CD4-positive, alpha-beta T cell treated with Interleukin-4 for 1 hour (primary cell): ENCODE measurements at regions not wholly inside any gene's neighbourhood (a gene's known extent, or its start where the extent isn't known, plus 50 kb on each side); places are given as distances from the start of the nearest gene placed in this dataset.
"Not testable (repeated sequence)": the region's sequence is repeated elsewhere in the genome, so short reads cannot be mapped to it uniquely, and the experiment has no call there.

Experiments used
- DNase-seq, 2 donors: peaks; one replicate each; pipeline ENCODE4 v3.0.0-alpha.2; 2020 to 2022

DNA sequence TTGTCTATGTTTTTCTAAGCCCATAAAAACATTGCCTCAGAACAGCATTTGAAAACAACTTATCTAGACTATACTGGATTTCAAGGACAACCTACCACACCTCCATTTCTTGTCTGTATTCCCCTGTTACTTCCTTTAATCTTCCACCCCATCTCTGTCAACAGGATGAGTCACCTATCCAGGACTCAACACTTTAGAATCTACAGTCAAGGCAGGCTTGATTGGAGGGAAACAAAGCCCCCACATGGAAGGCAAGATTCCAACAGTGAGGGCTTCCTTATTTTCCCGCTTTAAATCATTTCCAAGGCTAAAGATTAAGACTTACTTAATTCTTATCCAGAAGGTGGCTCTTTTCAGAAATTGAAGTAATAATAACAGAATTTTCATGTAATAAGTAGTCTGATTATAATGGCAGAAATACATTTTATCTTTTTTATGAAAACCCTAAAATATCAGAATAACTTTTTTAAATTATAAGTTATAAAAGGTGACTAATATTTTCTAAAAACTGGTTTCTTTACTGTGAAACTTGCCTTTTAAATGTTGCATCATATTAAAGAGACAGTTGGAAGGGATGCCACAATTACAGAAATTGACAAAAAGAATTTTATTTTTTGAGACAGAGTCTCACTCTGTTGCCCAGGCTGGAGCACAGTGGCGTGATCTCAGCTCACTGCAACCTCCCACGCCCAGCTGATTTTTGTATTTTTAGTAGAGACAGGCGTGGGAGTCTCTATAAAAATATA, 138.7 kb upstream of the CCDC150 start:
- no peak for DNase-seq

DNA sequence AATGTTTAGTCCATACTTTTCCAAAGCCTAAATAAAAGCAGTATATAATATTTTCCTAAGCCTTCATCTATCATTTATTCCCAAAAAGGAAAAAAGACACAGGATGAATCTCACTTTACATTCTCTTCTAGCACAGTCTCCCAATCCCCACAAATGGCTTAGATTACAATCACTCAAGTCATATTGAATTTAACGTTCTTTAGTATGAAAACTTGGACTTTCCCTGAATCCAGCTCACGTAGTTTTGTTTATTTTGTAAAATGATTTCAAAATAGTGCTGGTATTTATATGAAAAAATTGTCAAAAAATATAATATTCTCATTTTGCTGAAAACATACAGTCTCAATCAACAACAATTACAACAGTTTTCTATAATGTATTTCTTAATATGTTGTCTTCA, 137.7 kb upstream of the CCDC150 start:
- no peak for DNase-seq

DNA sequence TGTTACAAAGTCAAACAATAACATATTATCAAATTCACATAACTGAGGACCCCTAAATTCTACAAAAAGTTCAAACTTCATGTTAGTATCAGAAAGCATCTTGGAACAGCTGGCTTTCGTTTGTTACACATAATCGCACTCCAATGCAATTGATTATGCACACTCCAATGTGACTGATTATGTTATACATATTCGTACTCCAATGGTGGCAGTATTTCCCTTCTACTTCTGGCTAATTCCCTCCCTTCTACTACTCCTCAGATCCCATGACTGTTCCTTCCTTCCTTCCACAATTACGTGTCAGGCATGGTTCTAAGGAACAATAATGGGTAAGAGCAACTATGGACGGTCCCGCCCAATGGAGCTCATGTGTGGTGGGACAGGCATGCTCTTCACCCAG, 137.1 kb upstream of the CCDC150 start:
- no peak for DNase-seq

DNA sequence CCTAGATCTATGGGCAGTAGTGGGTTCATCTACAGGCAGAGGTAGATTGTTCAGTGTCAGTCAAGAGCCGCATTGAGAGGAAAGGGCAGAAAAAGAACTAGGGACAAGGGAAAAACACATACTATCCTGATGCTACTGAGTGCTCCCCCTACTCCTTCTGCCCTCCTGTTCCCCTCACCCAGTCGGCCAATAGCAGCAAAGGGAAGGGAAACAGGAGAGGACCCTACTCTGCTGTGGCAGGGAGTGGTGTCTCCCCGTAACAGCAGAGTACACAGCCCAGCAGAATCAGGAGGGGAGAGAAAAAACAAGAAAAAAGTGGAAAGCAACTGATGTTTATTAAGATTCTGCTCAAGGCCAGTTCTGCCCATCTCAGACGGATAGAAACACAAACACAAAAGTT, 136.1 kb upstream of the CCDC150 start:
- no peak for DNase-seq

DNA sequence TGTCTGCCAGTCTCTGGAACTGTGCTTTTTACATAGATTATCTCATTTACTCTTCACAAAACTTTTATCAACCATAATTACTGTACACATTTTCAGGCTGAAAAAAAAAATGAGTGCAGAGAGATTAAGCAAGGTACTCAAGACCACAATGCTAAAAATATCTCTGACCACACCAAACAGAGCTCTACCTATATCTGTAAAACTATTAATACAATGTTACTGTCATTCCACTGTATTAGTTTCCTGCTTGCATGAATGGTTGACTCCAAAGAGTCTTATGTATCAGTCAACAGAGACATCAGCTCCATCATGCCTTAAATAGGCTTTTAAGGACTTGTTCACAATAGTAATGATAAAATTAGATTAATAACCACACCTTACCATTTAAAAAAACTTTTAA, 134.7 kb upstream of the CCDC150 start:
- DNase-seq, result no peak

DNA sequence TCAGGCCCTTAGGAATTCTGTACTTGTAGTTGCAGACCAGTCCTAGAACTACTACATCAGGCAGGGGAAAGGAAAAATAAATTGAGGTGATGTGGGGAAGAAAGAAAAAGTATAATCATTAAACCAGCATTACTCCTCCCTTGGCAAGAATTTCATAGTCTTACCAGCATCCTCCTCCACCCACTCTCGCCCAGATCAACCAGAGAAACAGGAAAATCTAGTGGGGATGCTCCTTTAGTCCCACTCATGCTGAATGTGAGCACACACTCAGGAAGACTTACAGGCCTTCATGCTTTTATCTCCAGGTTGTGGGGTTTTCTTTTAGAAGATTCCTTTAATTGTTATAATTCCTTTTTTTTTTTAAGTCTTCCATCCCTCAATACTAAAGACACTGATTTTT, 129.3 kb upstream of the CCDC150 start:
- DNase-seq, result no peak

DNA sequence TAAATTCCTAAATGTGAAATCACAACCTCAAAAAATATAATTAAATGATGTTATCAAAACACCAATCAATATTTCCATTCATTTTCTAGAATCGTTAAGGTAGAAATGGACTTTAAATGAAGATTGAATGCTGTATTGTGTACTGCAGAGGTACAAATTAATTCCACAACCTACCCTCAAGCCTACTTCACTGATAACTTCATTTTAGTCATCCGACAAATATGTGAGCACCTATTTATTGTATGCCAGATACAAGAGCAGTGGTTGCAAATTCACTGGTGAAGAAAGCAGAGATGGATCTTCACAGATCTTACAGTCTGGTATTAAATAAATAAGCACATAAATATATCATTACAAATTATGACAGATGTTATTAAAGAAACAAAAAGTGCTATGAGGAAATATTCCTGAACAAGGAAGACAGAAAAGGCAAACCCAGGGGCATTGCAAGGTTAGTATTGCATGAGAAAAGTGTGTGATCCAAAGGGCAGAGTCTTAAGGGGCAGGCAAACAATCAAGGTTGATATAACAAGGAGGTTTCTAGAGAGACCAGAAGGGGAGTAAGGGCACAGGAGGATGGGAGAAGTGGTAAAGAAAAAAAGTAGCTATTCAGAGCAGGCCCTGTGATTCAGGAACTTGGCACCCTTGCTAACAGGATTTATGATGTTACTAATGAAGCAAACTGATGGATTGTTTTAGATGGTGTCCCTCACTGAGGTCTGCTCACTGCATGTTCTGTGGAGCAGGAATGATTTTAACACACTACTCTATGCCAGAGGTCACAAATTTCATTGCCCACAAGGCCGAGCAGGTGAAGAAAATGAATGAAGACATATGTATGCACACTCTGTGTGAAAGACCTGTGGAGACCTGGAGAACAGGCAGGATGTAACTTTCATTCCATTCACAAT, 128.0 kb upstream of the CCDC150 start:
- DNase-seq, result no peak

- DNase-seq, result no peak
Measured at GRCh38 chr2:196513796-196514526, 125.6 kb upstream of the CCDC150 start.

DNA sequence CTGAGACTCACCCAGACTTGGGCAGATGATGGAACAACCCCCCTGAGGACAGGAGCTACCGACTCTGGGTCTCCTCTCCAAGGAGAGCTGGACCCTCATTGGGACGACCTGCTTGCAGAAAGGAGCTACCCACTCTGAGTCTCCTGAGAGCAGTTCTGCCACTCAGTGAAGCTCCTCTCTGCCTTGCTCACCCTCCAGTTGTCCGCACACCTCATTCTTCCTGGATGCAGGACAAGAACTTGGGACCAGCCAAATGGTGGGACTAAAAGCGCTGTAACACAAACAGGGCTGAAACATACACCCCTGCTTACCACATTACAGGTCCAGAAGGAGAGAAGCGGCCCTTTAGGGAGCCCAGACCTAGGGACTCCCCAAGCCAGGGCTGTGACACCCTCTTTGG, 124.9 kb upstream of the CCDC150 start:
- DNase-seq, result no peak

DNA sequence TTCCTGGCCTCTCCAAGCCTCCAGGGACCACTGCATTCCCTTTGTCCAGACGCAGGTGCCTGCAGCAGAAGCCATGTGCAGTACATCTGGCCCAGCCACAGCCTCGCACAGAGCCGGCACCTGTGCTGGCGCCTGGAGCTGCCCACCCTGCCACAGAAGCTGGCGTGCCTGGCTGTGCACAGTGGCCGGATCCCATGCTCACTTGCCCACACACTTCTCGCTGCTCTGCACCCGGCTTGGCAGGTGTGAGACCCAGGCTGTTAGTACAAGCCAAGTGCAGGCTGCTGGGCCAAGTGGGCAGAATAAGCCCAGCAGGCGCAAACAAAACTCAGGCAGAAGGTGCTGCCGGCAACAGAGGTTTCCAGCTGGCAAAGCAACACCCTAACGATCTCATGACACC, 124.5 kb upstream of the CCDC150 start:
- no peak for DNase-seq

DNA sequence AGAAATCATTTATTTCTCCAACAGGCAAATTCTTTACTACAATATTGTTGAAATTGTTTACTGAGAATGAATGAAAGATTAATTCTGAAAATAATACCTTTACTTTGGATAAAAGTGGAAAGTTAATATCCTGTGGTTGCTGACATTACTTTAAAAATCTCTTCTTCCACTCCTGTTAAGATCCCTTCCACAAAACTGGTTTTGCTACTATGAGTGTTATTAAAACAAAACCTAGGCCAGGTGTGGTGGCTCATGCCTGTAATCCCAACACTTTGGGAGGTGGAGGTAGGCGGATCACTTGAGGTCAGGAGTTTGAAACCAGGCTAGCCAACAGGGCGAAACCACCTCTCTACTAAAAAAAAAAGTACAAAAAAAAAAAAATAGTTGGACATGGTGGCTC, 123.9 kb upstream of the CCDC150 start:
- DNase-seq, result no peak

DNA sequence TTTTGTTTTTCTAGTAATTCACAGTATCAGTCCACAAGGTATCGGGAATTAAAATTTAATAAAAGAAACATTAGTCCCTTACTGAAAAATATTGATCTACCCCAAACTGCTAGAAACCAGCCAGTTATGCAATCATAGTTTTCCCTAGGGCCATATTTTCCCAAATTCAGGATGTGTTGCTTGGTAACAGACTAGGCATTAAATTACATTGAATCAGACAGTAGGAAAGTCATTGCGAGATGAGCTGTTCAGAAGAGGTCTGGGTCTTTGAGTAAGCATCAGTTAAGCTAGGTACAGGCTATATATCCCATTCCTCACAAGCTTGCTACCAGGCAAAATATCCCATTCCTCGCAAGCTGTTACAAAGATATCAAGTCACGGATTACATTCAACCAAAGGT, 123.0 kb upstream of the CCDC150 start:
- no peak for DNase-seq

- no peak for DNase-seq
Measured at GRCh38 chr2:196520605-196521004, 118.9 kb upstream of the CCDC150 start.

DNA sequence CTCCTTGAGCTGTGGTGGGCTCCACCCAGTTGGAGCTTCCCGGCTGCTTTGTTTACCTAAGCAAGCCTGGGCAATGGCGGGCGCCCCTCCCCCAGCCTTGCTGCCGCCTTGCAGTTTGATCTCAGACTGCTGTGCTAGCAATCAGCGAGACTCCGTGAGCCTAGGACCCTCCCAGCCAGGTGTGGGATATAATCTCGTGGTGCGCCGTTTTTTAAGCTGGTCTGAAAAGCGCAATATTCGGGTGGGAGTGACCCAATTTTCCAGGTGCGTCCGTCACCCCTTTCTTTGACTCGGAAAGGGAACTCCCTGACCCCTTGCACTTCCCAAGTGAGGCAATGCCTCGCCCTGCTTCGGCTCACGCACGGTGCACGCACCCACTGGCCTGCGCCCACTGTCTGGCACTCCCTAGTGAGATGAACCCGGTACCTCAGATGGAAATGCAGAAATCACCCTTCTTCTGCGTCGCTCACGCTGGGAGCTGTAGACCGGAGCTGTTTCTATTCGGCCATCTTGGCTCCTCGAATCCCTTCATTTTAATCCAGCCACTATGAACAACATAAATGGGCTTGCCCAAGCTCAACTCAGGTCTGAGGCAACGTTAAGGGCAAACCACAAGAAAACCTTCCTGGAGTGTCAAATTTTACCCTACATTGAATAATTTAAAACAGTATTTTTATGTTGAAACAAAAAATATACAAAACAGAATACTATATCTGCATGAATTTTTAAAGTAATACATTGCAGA, 112.4 kb upstream of the CCDC150 start:
- DNase-seq, result not testable (repeated sequence)

DNA sequence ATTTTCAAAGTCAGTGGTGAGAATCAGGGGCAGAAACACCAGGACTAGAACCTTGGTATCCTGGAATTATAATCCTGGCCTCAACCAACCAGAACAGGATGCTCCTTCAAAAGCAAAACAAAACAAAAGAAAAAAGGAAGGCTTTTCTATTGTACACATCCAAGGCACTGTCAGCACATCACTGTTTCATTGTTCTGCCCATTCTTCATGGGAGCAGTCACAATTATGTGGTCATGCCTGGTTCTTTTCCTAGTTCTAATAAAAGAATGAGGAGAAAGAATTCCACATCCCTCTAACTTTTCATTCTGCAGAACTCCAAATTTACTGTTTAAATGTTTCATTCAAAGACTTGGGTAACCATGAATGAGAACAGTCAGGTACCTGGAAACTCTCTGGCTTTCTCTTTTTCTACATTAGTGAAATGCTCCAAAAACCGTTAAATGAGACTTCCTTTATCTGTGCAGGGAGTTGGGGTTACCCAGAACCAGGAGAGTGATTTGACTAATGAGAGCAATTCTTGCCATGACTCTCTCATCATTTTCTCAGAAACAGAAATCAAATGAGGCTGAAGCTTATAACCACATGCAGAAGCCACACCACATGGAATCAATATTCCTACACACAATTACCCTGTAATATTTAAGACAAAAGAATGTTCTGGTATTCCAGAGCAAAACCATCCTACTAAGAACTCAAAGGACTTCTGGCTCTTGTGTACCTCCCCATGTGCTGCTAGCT, 110.9 kb upstream of the CCDC150 start:
- no peak for DNase-seq

GRCh38 chr2:196530910-196531309, 108.6 kb upstream of the CCDC150 start:
- no peak for DNase-seq

DNA sequence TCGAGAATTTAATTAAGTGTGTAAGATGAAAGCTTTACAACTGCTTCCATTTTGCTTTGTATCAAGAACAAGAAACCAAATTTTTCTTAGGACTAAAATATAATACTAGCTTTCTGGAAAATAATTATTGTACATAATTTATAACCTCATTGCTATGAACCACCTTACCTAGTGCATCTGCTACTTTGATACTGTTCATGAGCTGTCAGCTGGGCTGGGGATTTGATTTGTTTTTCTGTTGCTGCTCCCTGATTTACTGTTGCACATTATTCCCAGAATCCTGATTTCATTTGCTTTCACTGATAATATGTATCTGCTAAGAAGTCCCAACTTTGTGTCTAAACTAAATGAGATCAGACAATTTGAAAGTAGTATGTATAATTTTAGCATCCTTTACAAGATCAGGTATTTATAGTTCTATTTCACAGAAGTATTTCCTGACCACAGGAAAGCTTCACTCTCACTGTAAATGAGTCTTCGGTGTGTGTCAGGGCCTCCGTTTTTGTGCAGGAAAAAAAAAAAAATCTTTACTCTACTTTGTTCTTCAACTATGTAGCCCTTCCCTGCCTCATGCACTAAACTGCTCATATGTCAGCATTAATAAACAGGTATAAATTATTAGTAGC, 105.6 kb upstream of the CCDC150 start:
- DNase-seq, result no peak

DNA sequence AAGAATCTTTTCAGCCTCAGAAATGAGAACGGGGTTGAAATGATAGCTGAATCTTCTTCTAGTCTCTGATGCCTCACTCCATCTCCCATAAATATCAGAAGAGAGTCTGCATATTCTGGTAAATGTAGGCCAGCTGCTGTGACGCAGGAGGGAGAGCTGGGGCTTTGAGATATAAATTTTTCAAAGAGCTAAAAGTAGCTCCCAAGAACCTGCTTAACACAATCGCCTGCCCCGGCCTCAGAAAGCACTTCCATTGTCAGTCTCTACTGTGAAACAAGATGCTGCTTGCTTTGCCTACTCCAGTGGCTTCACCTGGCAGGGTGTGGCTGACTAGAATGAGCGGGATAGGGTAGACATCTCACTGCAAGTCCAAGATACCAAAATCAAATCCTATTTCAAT, 105.0 kb upstream of the CCDC150 start:
- DNase-seq, result no peak

GRCh38 chr2:196535061-196535460, 104.5 kb upstream of the CCDC150 start:
- DNase-seq, result no peak

- DNase-seq, result no peak
Measured at GRCh38 chr2:196535742-196536141, 103.8 kb upstream of the CCDC150 start.

DNA sequence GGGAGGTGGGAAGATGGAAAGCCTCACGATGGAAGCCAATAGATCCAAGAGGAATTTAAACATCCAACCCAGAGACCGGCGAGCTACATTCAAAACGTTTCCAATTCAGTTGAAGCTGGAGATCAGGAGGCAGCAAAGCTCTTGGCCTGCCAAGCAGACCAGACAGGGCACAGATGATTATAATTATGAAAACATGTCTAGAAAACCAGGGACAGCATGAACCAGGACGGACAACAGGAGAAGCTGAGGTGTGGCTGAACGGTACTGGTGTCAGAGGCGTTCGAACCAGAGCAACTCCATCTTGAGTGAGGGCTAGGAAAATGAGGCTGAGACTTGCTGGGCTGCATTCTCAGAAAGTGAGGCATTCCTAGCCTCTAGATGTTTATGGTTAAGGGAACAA, 102.2 kb upstream of the CCDC150 start:
- no peak for DNase-seq

- DNase-seq, result no peak
Measured at GRCh38 chr2:196538189-196538588, 101.3 kb upstream of the CCDC150 start.
